ENCODE measurements at regions not wholly inside any gene's neighbourhood (a gene's known extent, or its start where the extent isn't known, plus 50 kb on each side); places are given as distances from the start of the nearest gene placed in this dataset.

GRCh38 chr17:15157051-15157450, 108.1 kb downstream of the PMP22 start:
- no peaks in the 10 kb centered on the region for H3K9me2 ChIP-seq (ENCODE audit: low read depth, low read length)
- H3K4me3 ChIP-seq (ENCODE audit: low read depth, low read length, poor library complexity, severe bottlenecking): no peak overlapping the region
- no peak overlapping the region for H3K27ac ChIP-seq (ENCODE audit: low read depth, low read length, poor library complexity, severe bottlenecking)
- no peaks in the 10 kb centered on the region for H3K36me3 ChIP-seq (ENCODE audit: insufficient read depth, low read length)
- no peak overlapping the region for H3K4me2 ChIP-seq (ENCODE audit: low read length)
- H2AFZ ChIP-seq (ENCODE audit: low read length): no peak overlapping the region
- H3K4me1 ChIP-seq (ENCODE audit: insufficient read depth, low read length, severe bottlenecking): no peaks in the 10 kb centered on the region
- H4K20me1 ChIP-seq (ENCODE audit: insufficient read depth, low read length): no peaks in the 10 kb centered on the region
- H3K9ac ChIP-seq (ENCODE audit: low read length): no peak overlapping the region
- TF ChIP-seq EZH2 (IDR thresholded peaks at IDR 0.05; ENCODE audit: borderline replicate concordance, low read length): no peak
- TF ChIP-seq, protein P1, sequence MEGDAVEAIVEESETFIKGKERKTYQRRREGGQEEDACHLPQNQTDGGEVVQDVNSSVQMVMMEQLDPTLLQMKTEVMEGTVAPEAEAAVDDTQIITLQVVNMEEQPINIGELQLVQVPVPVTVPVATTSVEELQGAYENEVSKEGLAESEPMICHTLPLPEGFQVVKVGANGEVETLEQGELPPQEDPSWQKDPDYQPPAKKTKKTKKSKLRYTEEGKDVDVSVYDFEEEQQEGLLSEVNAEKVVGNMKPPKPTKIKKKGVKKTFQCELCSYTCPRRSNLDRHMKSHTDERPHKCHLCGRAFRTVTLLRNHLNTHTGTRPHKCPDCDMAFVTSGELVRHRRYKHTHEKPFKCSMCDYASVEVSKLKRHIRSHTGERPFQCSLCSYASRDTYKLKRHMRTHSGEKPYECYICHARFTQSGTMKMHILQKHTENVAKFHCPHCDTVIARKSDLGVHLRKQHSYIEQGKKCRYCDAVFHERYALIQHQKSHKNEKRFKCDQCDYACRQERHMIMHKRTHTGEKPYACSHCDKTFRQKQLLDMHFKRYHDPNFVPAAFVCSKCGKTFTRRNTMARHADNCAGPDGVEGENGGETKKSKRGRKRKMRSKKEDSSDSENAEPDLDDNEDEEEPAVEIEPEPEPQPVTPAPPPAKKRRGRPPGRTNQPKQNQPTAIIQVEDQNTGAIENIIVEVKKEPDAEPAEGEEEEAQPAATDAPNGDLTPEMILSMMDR (IDR thresholded peaks at IDR 0.05; ENCODE audit: low read length): no peak
- no peaks in the 10 kb centered on the region for H3K9me3 ChIP-seq (ENCODE audit: low read length)
- no peaks in the 10 kb centered on the region for H3K27me3 ChIP-seq (ENCODE audit: insufficient read depth, low read length)
- H3F3A ChIP-seq (ENCODE audit: insufficient read depth, low read length): no peaks in the 10 kb centered on the region
- H3K79me2 ChIP-seq (ENCODE audit: insufficient read depth, low read length): no peaks in the 10 kb centered on the region

- Histone ChIP-seq H3K9ac (ENCODE audit: low read length) (no peak overlapping the region), H3K4me2 (ENCODE audit: low read length) (no peak overlapping the region), H3K27me3 (ENCODE audit: insufficient read depth, low read length) (no peaks in the 10 kb centered on the region), H4K20me1 (ENCODE audit: insufficient read depth, low read length) (no peaks in the 10 kb centered on the region), H3K4me3 (ENCODE audit: low read depth, low read length, poor library complexity, severe bottlenecking) (no peak overlapping the region), H2AFZ (ENCODE audit: low read length) (no peak overlapping the region), H3K27ac (ENCODE audit: low read depth, low read length, poor library complexity, severe bottlenecking) (no peak overlapping the region), H3K4me1 (ENCODE audit: insufficient read depth, low read length, severe bottlenecking) (no peaks in the 10 kb centered on the region), H3K79me2 (ENCODE audit: insufficient read depth, low read length) (no peaks in the 10 kb centered on the region), H3F3A (ENCODE audit: insufficient read depth, low read length) (no peaks in the 10 kb centered on the region), H3K36me3 (ENCODE audit: insufficient read depth, low read length) (no peaks in the 10 kb centered on the region), H3K9me3 (ENCODE audit: low read length) (no peaks in the 10 kb centered on the region), H3K9me2 (ENCODE audit: low read depth, low read length) (no peaks in the 10 kb centered on the region)
- TF ChIP-seq, protein P1 (IDR thresholded peaks at IDR 0.05; ENCODE audit: low read length): no peak
- no peak for TF ChIP-seq EZH2 (IDR thresholded peaks at IDR 0.05; ENCODE audit: borderline replicate concordance, low read length)
These were observed 110.5 kb downstream of the PMP22 start for GRCh38 chr17:15154618-15155017.

DNA sequence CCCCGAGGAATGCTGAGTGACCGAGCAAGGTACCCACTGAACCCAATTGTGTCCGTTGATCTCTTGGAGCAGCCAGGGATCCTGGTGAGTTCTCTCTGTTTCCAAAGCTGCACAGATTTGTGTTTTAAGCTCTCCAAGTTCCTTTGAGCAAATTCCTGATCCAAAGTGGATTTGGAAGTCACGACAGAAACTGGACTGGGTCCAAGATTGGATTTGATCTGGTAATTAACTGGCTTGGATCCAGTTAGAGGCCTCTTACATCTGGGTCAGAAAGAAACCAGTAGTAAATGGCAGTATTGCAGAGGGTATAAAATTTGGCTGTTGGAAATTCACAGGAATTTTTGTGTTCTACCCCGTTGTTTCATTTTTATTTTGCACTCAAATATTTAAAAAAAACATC, 119.5 kb downstream of the PMP22 start:
- Histone ChIP-seq H2AFZ (ENCODE audit: low read length) (no peak overlapping the region), H3K4me2 (ENCODE audit: low read length) (no peak overlapping the region), H3K27me3 (ENCODE audit: insufficient read depth, low read length) (no peaks in the 10 kb centered on the region), H3K36me3 (ENCODE audit: insufficient read depth, low read length) (no peaks in the 10 kb centered on the region), H3K9me2 (ENCODE audit: low read depth, low read length) (no peaks in the 10 kb centered on the region), H3K9ac (ENCODE audit: low read length) (no peak overlapping the region), H3K4me3 (ENCODE audit: low read depth, low read length, poor library complexity, severe bottlenecking) (no peak overlapping the region), H3K9me3 (ENCODE audit: low read length) (no peaks in the 10 kb centered on the region), H3K79me2 (ENCODE audit: insufficient read depth, low read length) (no peaks in the 10 kb centered on the region), H3K27ac (ENCODE audit: low read depth, low read length, poor library complexity, severe bottlenecking) (no peak overlapping the region), H3K4me1 (ENCODE audit: insufficient read depth, low read length, severe bottlenecking) (no peaks in the 10 kb centered on the region), H4K20me1 (ENCODE audit: insufficient read depth, low read length) (no peaks in the 10 kb centered on the region), H3F3A (ENCODE audit: insufficient read depth, low read length) (no peaks in the 10 kb centered on the region)
- TF ChIP-seq, protein P1 (IDR thresholded peaks at IDR 0.05; ENCODE audit: low read length): no peak
- no peak for TF ChIP-seq EZH2 (IDR thresholded peaks at IDR 0.05; ENCODE audit: borderline replicate concordance, low read length)
